DOHH2 (cell line): ENCODE measurements at regions not wholly inside any gene's neighbourhood (a gene's known extent, or its start where the extent isn't known, plus 50 kb on each side); places are given as distances from the start of the nearest gene placed in this dataset.

Experiments used
- H3F3A ChIP-seq: fragments of 200-600 bp; sonication (generic), shearing (Covaris generic); 2 replicates; pipeline ENCODE4 v1.6.0; 2016; ENCODE audit warnings: antibody characterized with exemption, mild to moderate bottlenecking; ENCODE audit not compliant: control insufficient read depth, insufficient read depth
- H3K27ac ChIP-seq: fragments of 200-600 bp; sonication (generic); 2 replicates; pipeline ENCODE4 v1.5.1; 2014; ENCODE audit warnings: low read depth, mild to moderate bottlenecking, low read length, moderate library complexity
- H3K27me3 ChIP-seq: fragments of 200-600 bp; sonication (generic); 2 replicates; pipeline ENCODE4 v1.6.1; 2014; ENCODE audit warnings: mild to moderate bottlenecking, low read length, mixed read lengths; ENCODE audit not compliant: control insufficient read depth
- H3K36me3 ChIP-seq: fragments of 200-600 bp; sonication (generic); 2 replicates; pipeline ENCODE4 v1.6.1; 2014; ENCODE audit warnings: mild to moderate bottlenecking, low read length, moderate library complexity, mixed read lengths; ENCODE audit not compliant: control insufficient read depth
- H3K4me1 ChIP-seq: fragments of 200-600 bp; sonication (generic); 2 replicates; pipeline ENCODE4 v1.6.1; 2014; ENCODE audit warnings: mild to moderate bottlenecking, low read length, mixed read lengths; ENCODE audit not compliant: control insufficient read depth
- H3K4me2 ChIP-seq: fragments of 200-600 bp; sonication (generic); 2 replicates; pipeline ENCODE4 v1.6.0; 2014; ENCODE audit warnings: mild to moderate bottlenecking, low read length, moderate library complexity
- H3K4me3 ChIP-seq: fragments of 200-600 bp; sonication (generic); 2 replicates; pipeline ENCODE4 v1.5.1; 2014; ENCODE audit warnings: mild to moderate bottlenecking, low read length, mixed read lengths
- H3K79me2 ChIP-seq: fragments of 200-600 bp; sonication (generic); 2 replicates; pipeline ENCODE4 v1.6.1; 2014; ENCODE audit warnings: mild to moderate bottlenecking, low read length, mixed read lengths; ENCODE audit not compliant: control insufficient read depth
- H3K9me2 ChIP-seq: fragments of 200-600 bp; sonication (generic); replicated peaks from 2 replicates; pipeline ENCODE4 v1.6.1; 2014; ENCODE audit warnings: mild to moderate bottlenecking, low read length, mixed read lengths; ENCODE audit not compliant: control insufficient read depth
- H3K9me3 ChIP-seq: fragments of 200-600 bp; sonication (generic); 2 replicates; pipeline ENCODE4 v1.6.1; 2014; ENCODE audit warnings: antibody characterized with exemption, low read length, mixed read lengths; ENCODE audit not compliant: control insufficient read depth, insufficient read depth
- H4K20me1 ChIP-seq: fragments of 200-600 bp; sonication (generic); 2 replicates; pipeline ENCODE4 v1.6.0; 2014; ENCODE audit warnings: low read depth, mild to moderate bottlenecking, antibody characterized with exemption, low read length, moderate library complexity; ENCODE audit not compliant: control insufficient read depth, insufficient read depth
- CTCF ChIP-seq: fragments of 200-600 bp; sonication (generic); IDR thresholded peaks from one replicate; pipeline ENCODE4 v1.5.1; 2014; ENCODE audit warnings: antibody characterized with exemption, mild to moderate bottlenecking, low read depth, low read length; ENCODE audit not compliant: poor library complexity, severe bottlenecking
- EZH2phosphoT487 ChIP-seq: fragments of 200-600 bp; sonication (generic); IDR thresholded peaks from 2 replicates; pipeline ENCODE4 v1.6.1; 2017; ENCODE audit warnings: borderline replicate concordance, mild to moderate bottlenecking, antibody characterized with exemption, low read length, moderate library complexity, mixed read lengths

GRCh38 chr13:72144636-72145035, 277.6 kb upstream of the DACH1 start:
- Histone ChIP-seq H3K9me3 (no peaks in the 10 kb centered on the region), H3F3A (no peaks in the 10 kb centered on the region), H4K20me1 (no peaks in the 10 kb centered on the region), H3K27me3 (no peaks in the 10 kb centered on the region), H3K79me2 (no peaks in the 10 kb centered on the region), H3K27ac (no peak overlapping the region), H3K4me1 (no peaks in the 10 kb centered on the region), H3K9me2 (no peaks in the 10 kb centered on the region), H3K4me2 (no peak overlapping the region), H3K36me3 (no peaks in the 10 kb centered on the region), H3K4me3 (no peak overlapping the region)
- no peak for TF ChIP-seq EZH2phosphoT487
- TF ChIP-seq CTCF = no peak

GRCh38 chr13:72141855-72142519, 275.0 kb upstream of the DACH1 start:
- H3K9me2 ChIP-seq = no peaks in the 10 kb centered on the region
- no peaks in the 10 kb centered on the region for H3K9me3 ChIP-seq
- H4K20me1 ChIP-seq = no peaks in the 10 kb centered on the region
- no peak overlapping the region for H3K4me3 ChIP-seq
- H3F3A ChIP-seq = no peaks in the 10 kb centered on the region
- no peak for TF ChIP-seq CTCF
- no peak for TF ChIP-seq EZH2phosphoT487
- H3K4me1 ChIP-seq = no peaks in the 10 kb centered on the region
- H3K27ac ChIP-seq = no peak overlapping the region
- no peaks in the 10 kb centered on the region for H3K79me2 ChIP-seq
- no peaks in the 10 kb centered on the region for H3K36me3 ChIP-seq
- H3K4me2 ChIP-seq = no peak overlapping the region
- no peaks in the 10 kb centered on the region for H3K27me3 ChIP-seq

- Histone ChIP-seq H3K9me2 (no peaks in the 10 kb centered on the region), H3K79me2 (no peaks in the 10 kb centered on the region), H3K4me2 (no peak overlapping the region), H4K20me1 (no peaks in the 10 kb centered on the region), H3K4me3 (no peak overlapping the region), H3K36me3 (no peaks in the 10 kb centered on the region), H3K27me3 (no peaks in the 10 kb centered on the region), H3K4me1 (no peaks in the 10 kb centered on the region), H3K9me3 (no peaks in the 10 kb centered on the region), H3F3A (no peaks in the 10 kb centered on the region), H3K27ac (no peak overlapping the region)
- no peak for TF ChIP-seq CTCF
- TF ChIP-seq EZH2phosphoT487 = no peak
Measured at GRCh38 chr13:72139192-72139591, 272.2 kb upstream of the DACH1 start.
